ENCODE measurements at regions not wholly inside any gene's neighbourhood (a gene's known extent, or its start where the extent isn't known, plus 50 kb on each side); places are given as distances from the start of the nearest gene placed in this dataset.
"Not testable (repeated sequence)": the region's sequence is repeated elsewhere in the genome, so short reads cannot be mapped to it uniquely, and the experiment has no call there.

DNA sequence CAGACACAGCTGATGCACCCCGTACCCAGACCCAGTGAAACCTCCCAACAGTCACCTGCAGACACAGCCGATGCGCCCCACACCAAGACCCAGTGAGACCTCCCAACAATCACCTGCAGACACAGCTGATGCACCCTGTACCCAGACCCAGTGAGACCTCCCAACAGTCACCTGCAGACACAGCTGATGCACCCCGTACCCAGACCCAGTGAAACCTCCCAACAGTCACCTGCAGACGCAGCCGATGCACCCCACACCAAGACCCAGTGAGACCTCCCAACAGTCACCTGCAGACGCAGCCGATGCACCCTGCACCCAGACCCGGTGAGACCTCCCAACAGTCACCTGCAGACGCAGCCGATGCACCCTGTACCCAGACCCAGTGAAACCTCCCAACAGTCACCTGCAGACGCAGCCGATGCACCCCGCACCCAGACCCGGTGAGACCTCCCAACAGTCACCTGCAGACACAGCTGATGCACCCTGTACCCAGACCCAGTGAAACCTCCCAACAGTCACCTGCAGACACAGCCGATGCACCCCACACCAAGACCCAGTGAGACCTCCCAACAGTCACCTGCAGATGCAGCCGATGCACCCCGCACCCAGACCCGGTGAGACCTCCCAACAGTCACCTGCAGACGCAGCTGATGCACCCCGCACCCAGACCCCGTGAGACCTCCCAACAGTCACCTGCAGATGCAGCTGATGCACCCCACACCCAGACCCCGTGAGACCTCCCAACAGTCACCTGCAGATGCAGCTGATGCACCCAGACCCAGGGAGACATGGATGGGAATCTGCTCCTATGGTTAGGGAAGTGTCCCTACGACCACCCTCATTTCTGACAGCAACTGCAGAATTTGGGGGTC lies 178.3 kb upstream of the C1orf174 start:
- TF ChIP-seq, protein P1, sequence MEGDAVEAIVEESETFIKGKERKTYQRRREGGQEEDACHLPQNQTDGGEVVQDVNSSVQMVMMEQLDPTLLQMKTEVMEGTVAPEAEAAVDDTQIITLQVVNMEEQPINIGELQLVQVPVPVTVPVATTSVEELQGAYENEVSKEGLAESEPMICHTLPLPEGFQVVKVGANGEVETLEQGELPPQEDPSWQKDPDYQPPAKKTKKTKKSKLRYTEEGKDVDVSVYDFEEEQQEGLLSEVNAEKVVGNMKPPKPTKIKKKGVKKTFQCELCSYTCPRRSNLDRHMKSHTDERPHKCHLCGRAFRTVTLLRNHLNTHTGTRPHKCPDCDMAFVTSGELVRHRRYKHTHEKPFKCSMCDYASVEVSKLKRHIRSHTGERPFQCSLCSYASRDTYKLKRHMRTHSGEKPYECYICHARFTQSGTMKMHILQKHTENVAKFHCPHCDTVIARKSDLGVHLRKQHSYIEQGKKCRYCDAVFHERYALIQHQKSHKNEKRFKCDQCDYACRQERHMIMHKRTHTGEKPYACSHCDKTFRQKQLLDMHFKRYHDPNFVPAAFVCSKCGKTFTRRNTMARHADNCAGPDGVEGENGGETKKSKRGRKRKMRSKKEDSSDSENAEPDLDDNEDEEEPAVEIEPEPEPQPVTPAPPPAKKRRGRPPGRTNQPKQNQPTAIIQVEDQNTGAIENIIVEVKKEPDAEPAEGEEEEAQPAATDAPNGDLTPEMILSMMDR (IDR thresholded peaks at IDR 0.05; ENCODE audit: low read depth, low read length), result not testable (repeated sequence)
- TF ChIP-seq EZH2phosphoT487 (IDR thresholded peaks at IDR 0.05; ENCODE audit: low read depth), result not testable (repeated sequence)
